ENCODE measurements at regions not wholly inside any gene's neighbourhood (a gene's known extent, or its start where the extent isn't known, plus 50 kb on each side); places are given as distances from the start of the nearest gene placed in this dataset.

DNA sequence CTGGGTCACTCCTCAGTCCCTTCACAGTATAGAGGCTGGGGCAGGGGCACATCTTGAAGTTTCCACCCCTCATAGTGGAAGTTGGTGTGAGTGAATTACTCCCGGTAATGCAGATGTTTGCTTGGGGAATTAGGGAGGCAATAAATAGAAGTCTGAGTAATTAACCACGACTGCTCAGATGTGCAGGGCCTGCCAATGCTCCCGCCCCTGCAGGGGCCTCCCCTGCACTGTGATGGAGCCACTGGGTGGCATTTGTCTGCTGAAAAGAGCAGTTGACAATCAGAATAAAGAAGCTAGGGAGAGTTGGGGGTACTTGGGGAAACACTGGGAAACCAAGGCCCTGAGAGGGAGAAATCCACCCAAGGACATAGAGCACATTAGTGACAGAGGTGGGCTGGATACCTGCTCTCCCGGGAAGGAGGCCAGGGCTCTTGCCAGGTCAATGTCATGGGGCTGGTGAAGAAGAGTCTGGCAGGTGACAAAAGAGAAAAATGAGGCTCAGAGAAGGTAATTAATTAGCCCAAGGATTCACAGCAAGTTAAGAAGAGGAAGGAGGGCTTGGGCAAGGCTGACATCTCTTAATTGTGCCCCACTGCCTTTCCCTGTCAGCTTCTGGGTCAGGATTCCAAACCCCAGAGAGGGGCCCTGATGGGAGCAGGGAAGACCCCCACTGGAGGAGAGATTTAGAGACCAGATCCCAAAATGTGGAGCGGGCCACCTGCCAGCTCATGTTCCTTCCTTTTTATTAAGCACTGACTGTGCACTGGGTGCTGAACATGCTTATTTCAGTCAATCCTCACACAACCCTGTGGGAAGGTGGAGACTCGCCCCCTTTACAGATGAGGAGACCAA lies 436.2 kb downstream of the MATN1 start:
- no TSS peak for BruUV-seq (replicated peaks)
- no peak for ATAC-seq
- Histone ChIP-seq H3K4me3 (replicated peaks in 1 of 2; ENCODE audit: low read depth in 1 of 2, low read length in 2 of 2) (no peak overlapping the region), H3K27me3 (ENCODE audit: insufficient read depth, low read length) (peaks cover 40% of the 10 kb centered on the region), H3K9me3 (ENCODE audit: control insufficient read depth in 1 of 2, insufficient read depth in 1 of 2, low read depth in 1 of 2, low read length in 2 of 2) (no peaks in the 10 kb centered on the region), H3K9ac (ENCODE audit: low read length) (no peak overlapping the region), H3K79me2 (ENCODE audit: insufficient read depth, low read length) (no peaks in the 10 kb centered on the region), H4K20me1 (ENCODE audit: insufficient read depth) (no peaks in the 10 kb centered on the region), H3K9me2 (ENCODE audit: insufficient read depth) (no peaks in the 10 kb centered on the region), H2AFZ (ENCODE audit: low read depth, low read length, poor library complexity, severe bottlenecking) (no peak overlapping the region), H3K36me3 (ENCODE audit: control insufficient read depth in 1 of 2, insufficient read depth in 2 of 2, low read length in 2 of 2) (no peaks in the 10 kb centered on the region), H3K4me2 (ENCODE audit: low read length) (no peak overlapping the region), H3K27ac (ENCODE audit: low read depth, low read length) (no peak overlapping the region), H3K4me1 (ENCODE audit: control insufficient read depth in 1 of 2, insufficient read depth in 2 of 2, low read length in 2 of 2) (no peaks in the 10 kb centered on the region)
- RAD21 ChIA-PET (ENCODE audit: low non-redundant PET in 1 of 2, low total read pairs in 2 of 2, uncharacterized antibody in 2 of 2, unreplicated experiment in 2 of 2), result no interaction called here
- DNase-seq (ENCODE audit: low read depth, low spot score), result no peak
- CTCF ChIA-PET, result no interaction called here
- intact Hi-C loops (cut with micrococcal nuclease), result no loop called here
- POLR2A ChIA-PET, result no interaction called here
- TF ChIP-seq, protein P1, sequence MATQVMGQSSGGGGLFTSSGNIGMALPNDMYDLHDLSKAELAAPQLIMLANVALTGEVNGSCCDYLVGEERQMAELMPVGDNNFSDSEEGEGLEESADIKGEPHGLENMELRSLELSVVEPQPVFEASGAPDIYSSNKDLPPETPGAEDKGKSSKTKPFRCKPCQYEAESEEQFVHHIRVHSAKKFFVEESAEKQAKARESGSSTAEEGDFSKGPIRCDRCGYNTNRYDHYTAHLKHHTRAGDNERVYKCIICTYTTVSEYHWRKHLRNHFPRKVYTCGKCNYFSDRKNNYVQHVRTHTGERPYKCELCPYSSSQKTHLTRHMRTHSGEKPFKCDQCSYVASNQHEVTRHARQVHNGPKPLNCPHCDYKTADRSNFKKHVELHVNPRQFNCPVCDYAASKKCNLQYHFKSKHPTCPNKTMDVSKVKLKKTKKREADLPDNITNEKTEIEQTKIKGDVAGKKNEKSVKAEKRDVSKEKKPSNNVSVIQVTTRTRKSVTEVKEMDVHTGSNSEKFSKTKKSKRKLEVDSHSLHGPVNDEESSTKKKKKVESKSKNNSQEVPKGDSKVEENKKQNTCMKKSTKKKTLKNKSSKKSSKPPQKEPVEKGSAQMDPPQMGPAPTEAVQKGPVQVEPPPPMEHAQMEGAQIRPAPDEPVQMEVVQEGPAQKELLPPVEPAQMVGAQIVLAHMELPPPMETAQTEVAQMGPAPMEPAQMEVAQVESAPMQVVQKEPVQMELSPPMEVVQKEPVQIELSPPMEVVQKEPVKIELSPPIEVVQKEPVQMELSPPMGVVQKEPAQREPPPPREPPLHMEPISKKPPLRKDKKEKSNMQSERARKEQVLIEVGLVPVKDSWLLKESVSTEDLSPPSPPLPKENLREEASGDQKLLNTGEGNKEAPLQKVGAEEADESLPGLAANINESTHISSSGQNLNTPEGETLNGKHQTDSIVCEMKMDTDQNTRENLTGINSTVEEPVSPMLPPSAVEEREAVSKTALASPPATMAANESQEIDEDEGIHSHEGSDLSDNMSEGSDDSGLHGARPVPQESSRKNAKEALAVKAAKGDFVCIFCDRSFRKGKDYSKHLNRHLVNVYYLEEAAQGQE (IDR thresholded peaks at IDR 0.05; ENCODE audit: low read depth), result no peak
- TF ChIP-seq CEBPB (IDR thresholded peaks at IDR 0.05; ENCODE audit: low read depth) (no peak), POLR2A (IDR thresholded peaks at IDR 0.05; ENCODE audit: borderline replicate concordance, extremely low read depth, insufficient read depth, insufficient read length) (no peak), CTCF (IDR thresholded peaks at IDR 0.05 in 2 of 3, conservative IDR thresholded peaks at IDR 0.05 in 1 of 3; ENCODE audit: borderline replicate concordance in 1 of 3, insufficient read depth in 1 of 3, low read depth in 2 of 3, low read length in 2 of 3) (no peak), POLR2AphosphoS5 (IDR thresholded peaks at IDR 0.05; ENCODE audit: low read depth, low read length) (no peak), ZNF274 (IDR thresholded peaks at IDR 0.05; ENCODE audit: low read depth, low read length) (no peak), TCF7L2 (IDR thresholded peaks at IDR 0.05; ENCODE audit: borderline replicate concordance, extremely low read depth, insufficient read depth, insufficient read length) (no peak), EGR1 (IDR thresholded peaks at IDR 0.05; ENCODE audit: low read depth) (no peak)

All from HCT116 (cell line).